Neuronal stem cell (in vitro differentiated cells): ENCODE measurements at regions not wholly inside any gene's neighbourhood (a gene's known extent, or its start where the extent isn't known, plus 50 kb on each side); places are given as distances from the start of the nearest gene placed in this dataset.

Experiments
- DNase-seq: peaks from one replicate; pipeline ENCODE4 v3.0.0-alpha.2; 2013; ENCODE audit warnings: low spot score
- H2AFZ ChIP-seq: one replicate; pipeline ENCODE4 v1.6.1; 2013; ENCODE audit warnings: mild to moderate bottlenecking, low read length, inconsistent platforms
- H2AK5ac ChIP-seq: 2 replicates; pipeline ENCODE4 v1.6.1; 2013; ENCODE audit warnings: low read depth, mild to moderate bottlenecking, inconsistent platforms, low read length, moderate library complexity, mixed read lengths
- H2BK120ac ChIP-seq: 2 replicates; pipeline ENCODE4 v1.6.1; 2013; ENCODE audit warnings: low read depth, mild to moderate bottlenecking, inconsistent platforms, low read length, moderate library complexity, mixed read lengths
- H2BK12ac ChIP-seq: one replicate; pipeline ENCODE4 v1.6.1; 2013; ENCODE audit warnings: low read length, inconsistent platforms
- H2BK15ac ChIP-seq: 2 replicates; pipeline ENCODE4 v1.6.1; 2013; ENCODE audit warnings: mild to moderate bottlenecking, low read length, inconsistent platforms, mixed read lengths
- H2BK5ac ChIP-seq: one replicate; pipeline ENCODE4 v1.6.1; 2013; ENCODE audit warnings: inconsistent platforms, mild to moderate bottlenecking, low read length, moderate library complexity
- H3K14ac ChIP-seq: one replicate; pipeline ENCODE4 v1.6.1; 2013; ENCODE audit warnings: low read length, inconsistent platforms
- H3K18ac ChIP-seq: 2 replicates; pipeline ENCODE4 v1.6.1; 2013; ENCODE audit warnings: low read length, inconsistent platforms
- H3K23ac ChIP-seq: 2 replicates; pipeline ENCODE4 v1.6.1; 2013; ENCODE audit warnings: low read depth, mild to moderate bottlenecking, mixed read lengths, low read length, inconsistent platforms; ENCODE audit not compliant: poor library complexity
- H3K27ac ChIP-seq: replicated peaks from 3 replicates; pipeline ENCODE4 v1.5.1; 2013; ENCODE audit warnings: low read length, inconsistent platforms
- H3K27me3 ChIP-seq, 3 experiments: 2 replicates each; pipeline ENCODE4 v1.6.1; 2013; ENCODE audit warnings: low read length in 3 of 3, mild to moderate bottlenecking in 2 of 3, inconsistent platforms in 1 of 3, low read depth in 1 of 3, mixed read lengths in 1 of 3, moderate library complexity in 1 of 3; ENCODE audit not compliant: control insufficient read depth in 3 of 3, insufficient read depth in 3 of 3
- H3K36me3 ChIP-seq, 2 donors: replicated peaks in 1 of 2; 2 replicates each; pipeline ENCODE4 v1.6.1; 2013; ENCODE audit warnings: low read length in 2 of 2; ENCODE audit not compliant: control insufficient read depth in 2 of 2, insufficient read depth in 2 of 2
- H3K4ac ChIP-seq: 2 replicates; pipeline ENCODE4 v1.6.1; 2013; ENCODE audit warnings: inconsistent platforms, mild to moderate bottlenecking, low read length, moderate library complexity
- H3K4me1 ChIP-seq, 2 donors: 1 replicate in 1 of 2; 2 replicates in 1 of 2; pipeline ENCODE4 v1.6.1; 2013; ENCODE audit warnings: low read length in 2 of 2, low read depth in 1 of 2; ENCODE audit not compliant: control insufficient read depth in 2 of 2, insufficient read depth in 1 of 2
- H3K4me2 ChIP-seq: one replicate; pipeline ENCODE4 v1.6.1; 2013; ENCODE audit warnings: mild to moderate bottlenecking, low read length, inconsistent platforms; ENCODE audit not compliant: insufficient read depth, poor library complexity, severe bottlenecking
- H3K4me3 ChIP-seq, 2 donors: 2 replicates each; pipeline ENCODE4 v1.5.1; 2013; ENCODE audit warnings: low read length in 2 of 2, mild to moderate bottlenecking in 2 of 2, inconsistent platforms in 1 of 2, moderate library complexity in 1 of 2
- H3K79me1 ChIP-seq: one replicate; pipeline ENCODE4 v1.6.1; 2013; ENCODE audit warnings: low read depth, mild to moderate bottlenecking, inconsistent platforms, low read length, moderate library complexity
- H3K9ac ChIP-seq: one replicate; pipeline ENCODE4 v1.6.1; 2013; ENCODE audit warnings: mild to moderate bottlenecking, low read depth, low read length, inconsistent platforms; ENCODE audit not compliant: poor library complexity
- H3K9me3 ChIP-seq, 2 donors: replicated peaks in 1 of 2; 2 replicates each; pipeline versions ENCODE3 to v1.6.1; 2013; ENCODE audit warnings: low read length in 2 of 2, mild to moderate bottlenecking in 2 of 2, inconsistent platforms in 1 of 2, low read depth in 1 of 2, mixed read lengths in 1 of 2, moderate library complexity in 1 of 2; ENCODE audit not compliant: control insufficient read depth in 2 of 2, insufficient read depth in 1 of 2
- H4K8ac ChIP-seq: one replicate; pipeline ENCODE4 v1.6.1; 2013; ENCODE audit warnings: low read depth, mild to moderate bottlenecking, inconsistent platforms, low read length, moderate library complexity
- H4K91ac ChIP-seq: one replicate; pipeline ENCODE4 v1.6.1; 2013; ENCODE audit warnings: low read length, low read depth, mild to moderate bottlenecking, inconsistent platforms; ENCODE audit not compliant: poor library complexity
- WGBS, 2 donors: extraction: QIAGEN DNeasy Blood & Tissue Kit; methylation state at CpG; one replicate each; pipeline ENCODE4 v1.1.7; 2013; ENCODE audit warnings: missing lambda C conversion rate in 2 of 2, mixed read lengths in 1 of 2; ENCODE audit not compliant: insufficient read length in 2 of 2, insufficient replicate concordance in 1 of 2; ENCODE audit errors: extremely low coverage in 2 of 2; 5-methylcytosine and 5-hydroxymethylcytosine counted together

- H3K79me1 ChIP-seq: no peaks in the 10 kb centered on the region
- no peak overlapping the region for H2BK12ac ChIP-seq
- H2BK120ac ChIP-seq: no peak overlapping the region
- no peak overlapping the region for H2BK5ac ChIP-seq
- no peak overlapping the region for H3K9ac ChIP-seq
- H3K23ac ChIP-seq: no peak overlapping the region
- no peak overlapping the region for H3K27ac ChIP-seq
- no peak overlapping the region for H3K18ac ChIP-seq
- no CpG with 5 or more reads among the region's 3 CpGs for WGBS, 2 donors
- no peak for DNase-seq
- no peak overlapping the region for H3K14ac ChIP-seq
- no peak overlapping the region for H4K8ac ChIP-seq
- no peak overlapping the region for H2AFZ ChIP-seq
- H3K4me2 ChIP-seq: no peak overlapping the region
- H2AK5ac ChIP-seq: no peak overlapping the region
- H3K27me3 ChIP-seq: peaks cover 0 to 4% (median 0%) of the 10 kb centered on the region in 3 experiments
- H3K4me3 ChIP-seq: no peak overlapping the region
- H2BK15ac ChIP-seq: no peak overlapping the region
- H3K4me1 ChIP-seq: no peaks in the 10 kb centered on the region
- peaks cover 0 to 2% of the 10 kb centered on the region in 2 donors for H3K9me3 ChIP-seq
- H4K91ac ChIP-seq: no peak overlapping the region
- no peaks in the 10 kb centered on the region for H3K36me3 ChIP-seq
- H3K4ac ChIP-seq: no peak overlapping the region
These were observed 61.9 kb upstream of the IGFBP2 start for GRCh38 chr2:216571178-216571908.

- Histone ChIP-seq H2BK5ac (no peak overlapping the region), H2BK15ac (no peak overlapping the region), H3K4me2 (no peak overlapping the region), H2BK120ac (no peak overlapping the region), H4K8ac (no peak overlapping the region), H3K4me3 (no peak overlapping the region), H3K23ac (no peak overlapping the region), H2AFZ (no peak overlapping the region), H3K9ac (no peak overlapping the region), H4K91ac (no peak overlapping the region), H3K18ac (no peak overlapping the region), H3K14ac (no peak overlapping the region), H3K79me1 (no peaks in the 10 kb centered on the region), H2BK12ac (no peak overlapping the region), H3K4me1 (no peaks in the 10 kb centered on the region), H3K9me3 (peaks cover 0 to 2% of the 10 kb centered on the region in 2 donors), H2AK5ac (no peak overlapping the region), H3K27ac (no peak overlapping the region), H3K36me3 (no peaks in the 10 kb centered on the region), H3K27me3 (peaks cover 0 to 4% (median 0%) of the 10 kb centered on the region in 3 experiments), H3K4ac (no peak overlapping the region)
- no peak for DNase-seq
- no CpG with 5 or more reads among the region's 4 CpGs for WGBS, 2 donors
These were observed 61.2 kb upstream of the IGFBP2 start for GRCh38 chr2:216571909-216572513.

GRCh38 chr2:216572582-216573578 is 60.3 kb upstream of the IGFBP2 start:
- H3K27ac ChIP-seq: no peak overlapping the region
- WGBS, 2 donors: no CpG with 5 or more reads among the region's 12 CpGs
- H4K8ac ChIP-seq: no peak overlapping the region
- H3K4me1 ChIP-seq: no peaks in the 10 kb centered on the region
- H3K18ac ChIP-seq: no peak overlapping the region
- H3K4ac ChIP-seq: no peak overlapping the region
- peaks cover 0 to 4% (median 0%) of the 10 kb centered on the region in 3 experiments for H3K27me3 ChIP-seq
- no peak overlapping the region for H2BK5ac ChIP-seq
- H2BK12ac ChIP-seq: no peak overlapping the region
- no peak for DNase-seq
- H3K4me3 ChIP-seq: no peak overlapping the region
- H3K36me3 ChIP-seq: no peaks in the 10 kb centered on the region
- H3K14ac ChIP-seq: no peak overlapping the region
- no peaks in the 10 kb centered on the region for H3K79me1 ChIP-seq
- H3K23ac ChIP-seq: no peak overlapping the region
- no peak overlapping the region for H2AK5ac ChIP-seq
- H2AFZ ChIP-seq: no peak overlapping the region
- no peak overlapping the region for H4K91ac ChIP-seq
- no peak overlapping the region for H2BK15ac ChIP-seq
- H3K4me2 ChIP-seq: no peak overlapping the region
- H2BK120ac ChIP-seq: no peak overlapping the region
- no peak overlapping the region for H3K9ac ChIP-seq
- H3K9me3 ChIP-seq: peaks cover 0 to 2% of the 10 kb centered on the region in 2 donors
